ENCODE measurements at regions not wholly inside any gene's neighbourhood (a gene's known extent, or its start where the extent isn't known, plus 50 kb on each side); places are given as distances from the start of the nearest gene placed in this dataset.

DNA sequence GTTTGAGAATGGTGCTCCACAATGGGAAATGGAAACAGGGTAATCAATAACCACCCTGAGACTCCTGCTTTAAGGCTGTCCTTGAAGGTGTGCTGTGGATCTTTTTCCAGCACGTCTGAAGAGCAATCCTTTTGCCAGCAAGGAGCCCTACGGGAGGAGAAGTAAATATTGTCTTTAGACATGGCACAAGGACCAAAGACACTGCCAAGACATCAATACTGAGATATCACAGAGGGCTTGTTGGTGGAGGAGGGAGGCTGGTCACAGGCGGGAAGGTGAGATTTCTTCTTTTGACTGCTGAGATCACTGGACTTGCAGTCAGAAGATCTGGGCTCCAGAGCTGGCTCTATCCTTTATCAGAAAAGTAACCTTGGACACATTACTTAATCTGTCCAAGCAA, 135.0 kb upstream of the ZNF462 start:
- TF ChIP-seq, protein P1, sequence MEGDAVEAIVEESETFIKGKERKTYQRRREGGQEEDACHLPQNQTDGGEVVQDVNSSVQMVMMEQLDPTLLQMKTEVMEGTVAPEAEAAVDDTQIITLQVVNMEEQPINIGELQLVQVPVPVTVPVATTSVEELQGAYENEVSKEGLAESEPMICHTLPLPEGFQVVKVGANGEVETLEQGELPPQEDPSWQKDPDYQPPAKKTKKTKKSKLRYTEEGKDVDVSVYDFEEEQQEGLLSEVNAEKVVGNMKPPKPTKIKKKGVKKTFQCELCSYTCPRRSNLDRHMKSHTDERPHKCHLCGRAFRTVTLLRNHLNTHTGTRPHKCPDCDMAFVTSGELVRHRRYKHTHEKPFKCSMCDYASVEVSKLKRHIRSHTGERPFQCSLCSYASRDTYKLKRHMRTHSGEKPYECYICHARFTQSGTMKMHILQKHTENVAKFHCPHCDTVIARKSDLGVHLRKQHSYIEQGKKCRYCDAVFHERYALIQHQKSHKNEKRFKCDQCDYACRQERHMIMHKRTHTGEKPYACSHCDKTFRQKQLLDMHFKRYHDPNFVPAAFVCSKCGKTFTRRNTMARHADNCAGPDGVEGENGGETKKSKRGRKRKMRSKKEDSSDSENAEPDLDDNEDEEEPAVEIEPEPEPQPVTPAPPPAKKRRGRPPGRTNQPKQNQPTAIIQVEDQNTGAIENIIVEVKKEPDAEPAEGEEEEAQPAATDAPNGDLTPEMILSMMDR (IDR thresholded peaks at IDR 0.05) = no peak
- no peak for TF ChIP-seq POLR2A (IDR thresholded peaks at IDR 0.05)
